IPS DF 6.9 (cell line): ENCODE measurements at regions not wholly inside any gene's neighbourhood (a gene's known extent, or its start where the extent isn't known, plus 50 kb on each side); places are given as distances from the start of the nearest gene placed in this dataset.

Experiments
- DNase-seq: peaks from one replicate; pipeline ENCODE4 v3.0.0-alpha.2; 2013; ENCODE audit warnings: low read depth, low spot score
- H3K27ac ChIP-seq: one replicate; pipeline ENCODE4 v1.5.1; 2013; ENCODE audit warnings: low read length, control low read depth
- H3K27me3 ChIP-seq: 2 replicates; pipeline ENCODE4 v1.6.1; 2013; ENCODE audit warnings: mild to moderate bottlenecking, low read length; ENCODE audit not compliant: control insufficient read depth, insufficient read depth
- H3K36me3 ChIP-seq: 2 replicates; pipeline ENCODE4 v1.6.1; 2013; ENCODE audit warnings: low read length; ENCODE audit not compliant: control insufficient read depth, insufficient read depth
- H3K4me1 ChIP-seq: 2 replicates; pipeline ENCODE4 v1.6.1; 2013; ENCODE audit warnings: low read length; ENCODE audit not compliant: control insufficient read depth, insufficient read depth
- H3K4me3 ChIP-seq: 2 replicates; pipeline ENCODE4 v1.5.1; 2013; ENCODE audit warnings: mild to moderate bottlenecking, low read length
- H3K9me3 ChIP-seq: 2 replicates; pipeline ENCODE4 v1.6.1; 2013; ENCODE audit warnings: low read length, inconsistent platforms; ENCODE audit not compliant: control insufficient read depth, insufficient read depth
- WGBS: extraction: QIAGEN DNeasy Blood & Tissue Kit; methylation state at CpG from one replicate; pipeline ENCODE4 v1.1.7; 2013; ENCODE audit warnings: mixed read lengths, missing lambda C conversion rate; ENCODE audit not compliant: insufficient read length, insufficient coverage; 5-methylcytosine and 5-hydroxymethylcytosine counted together

DNA sequence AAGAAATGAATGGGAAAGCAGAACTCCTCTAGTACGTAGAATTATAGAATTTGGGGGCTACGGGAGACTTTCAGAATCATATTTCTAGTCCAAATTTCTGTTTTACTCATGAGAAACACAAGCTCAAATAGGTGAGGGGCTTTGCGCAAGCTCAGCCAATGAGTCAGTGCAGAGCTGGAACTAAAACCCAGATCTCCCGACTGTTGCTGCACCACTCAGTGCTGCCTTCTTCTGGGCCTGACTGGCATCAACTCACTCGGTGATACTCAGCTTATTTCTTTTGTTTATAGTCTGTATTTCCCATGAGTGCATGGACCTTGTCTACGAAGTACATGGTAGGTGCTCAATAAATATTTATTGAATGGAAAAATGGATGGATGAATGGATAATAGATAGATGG is 280.2 kb downstream of the CDK5RAP2 start:
- no peaks in the 10 kb centered on the region for H3K4me1 ChIP-seq
- H3K27ac ChIP-seq: no peak overlapping the region
- H3K4me3 ChIP-seq: no peak overlapping the region
- no CpG with 5 or more reads among the region's 6 CpGs for WGBS
- DNase-seq: no peak
- no peaks in the 10 kb centered on the region for H3K36me3 ChIP-seq
- no peaks in the 10 kb centered on the region for H3K9me3 ChIP-seq
- H3K27me3 ChIP-seq: no peaks in the 10 kb centered on the region

DNA sequence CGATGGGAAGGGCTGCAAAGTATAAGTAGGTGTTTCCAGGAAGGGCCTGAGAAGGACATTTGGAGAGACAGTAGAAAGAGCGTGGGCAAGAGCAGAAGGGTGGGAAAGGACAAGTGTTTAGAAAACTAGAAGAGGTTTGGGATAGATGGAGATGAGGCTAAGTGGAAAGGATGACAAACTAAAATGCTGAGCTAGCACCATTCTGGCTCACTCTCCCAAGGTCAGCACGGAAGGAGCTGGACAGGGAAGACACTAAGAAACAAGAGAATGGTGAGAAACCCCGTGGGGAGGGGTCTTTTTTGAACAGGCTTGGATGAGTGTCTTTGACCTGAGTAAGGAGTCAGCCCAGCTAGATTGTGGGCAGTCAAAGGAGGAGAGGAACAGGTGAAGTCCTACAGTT is 286.0 kb downstream of the CDK5RAP2 start:
- WGBS: no CpG with 5 or more reads among the region's 4 CpGs
- DNase-seq: no peak
- Histone ChIP-seq H3K4me3 (no peak overlapping the region), H3K9me3 (no peaks in the 10 kb centered on the region), H3K27me3 (no peaks in the 10 kb centered on the region), H3K4me1 (no peaks in the 10 kb centered on the region), H3K36me3 (no peaks in the 10 kb centered on the region), H3K27ac (no peak overlapping the region)

DNA sequence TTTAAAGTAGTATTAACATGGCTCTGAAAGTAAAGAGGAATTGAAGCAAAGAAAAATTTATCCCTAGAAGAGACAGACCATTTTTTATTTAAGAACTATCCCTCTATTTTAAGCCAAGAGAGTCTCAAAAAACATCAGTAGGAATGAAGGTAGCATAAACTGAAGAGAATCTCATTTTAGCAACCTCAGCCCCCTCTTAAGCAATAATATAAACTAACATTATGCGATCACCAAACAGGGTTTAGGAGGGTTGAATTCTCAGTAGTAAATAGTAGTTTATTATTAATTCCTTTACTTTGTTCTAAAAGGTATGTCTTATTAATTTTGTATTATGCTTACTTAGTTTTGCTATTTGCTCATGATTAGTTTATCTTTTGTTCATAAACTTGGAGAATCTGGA is 287.4 kb downstream of the CDK5RAP2 start:
- no peaks in the 10 kb centered on the region for H3K36me3 ChIP-seq
- WGBS: no CpG with 5 or more reads among the region's 1 CpG
- no peak for DNase-seq

DNA sequence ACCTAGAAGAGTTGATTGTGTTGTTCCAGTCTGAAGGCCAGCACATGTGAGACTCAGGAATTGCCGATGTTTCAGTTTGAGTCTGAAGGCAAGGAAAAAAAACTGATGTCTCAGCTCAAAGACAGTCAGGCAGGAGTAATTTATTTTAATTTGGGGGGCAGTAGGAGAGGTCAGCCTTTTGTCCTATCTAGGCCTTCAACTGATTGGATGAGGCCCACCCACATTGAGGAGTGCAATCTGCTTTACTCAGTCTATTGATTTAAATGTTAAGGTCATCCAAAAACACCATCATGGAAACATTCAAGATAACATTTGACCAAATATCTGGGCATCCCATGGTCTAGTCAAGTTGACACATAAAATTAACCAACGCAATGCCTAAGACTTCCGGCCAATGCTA is 288.9 kb downstream of the CDK5RAP2 start:
- Histone ChIP-seq H3K4me3 (no peak overlapping the region), H3K27me3 (no peaks in the 10 kb centered on the region), H3K27ac (no peak overlapping the region), H3K36me3 (no peaks in the 10 kb centered on the region), H3K9me3 (no peaks in the 10 kb centered on the region), H3K4me1 (no peaks in the 10 kb centered on the region)
- WGBS: no CpG with 5 or more reads among the region's 3 CpGs
- no peak for DNase-seq

More for the DNA sequence above, 287.4 kb downstream of the CDK5RAP2 start:
- Histone ChIP-seq H3K4me1 (no peaks in the 10 kb centered on the region), H3K27me3 (no peaks in the 10 kb centered on the region), H3K4me3 (no peak overlapping the region), H3K9me3 (no peaks in the 10 kb centered on the region), H3K27ac (no peak overlapping the region)

DNA sequence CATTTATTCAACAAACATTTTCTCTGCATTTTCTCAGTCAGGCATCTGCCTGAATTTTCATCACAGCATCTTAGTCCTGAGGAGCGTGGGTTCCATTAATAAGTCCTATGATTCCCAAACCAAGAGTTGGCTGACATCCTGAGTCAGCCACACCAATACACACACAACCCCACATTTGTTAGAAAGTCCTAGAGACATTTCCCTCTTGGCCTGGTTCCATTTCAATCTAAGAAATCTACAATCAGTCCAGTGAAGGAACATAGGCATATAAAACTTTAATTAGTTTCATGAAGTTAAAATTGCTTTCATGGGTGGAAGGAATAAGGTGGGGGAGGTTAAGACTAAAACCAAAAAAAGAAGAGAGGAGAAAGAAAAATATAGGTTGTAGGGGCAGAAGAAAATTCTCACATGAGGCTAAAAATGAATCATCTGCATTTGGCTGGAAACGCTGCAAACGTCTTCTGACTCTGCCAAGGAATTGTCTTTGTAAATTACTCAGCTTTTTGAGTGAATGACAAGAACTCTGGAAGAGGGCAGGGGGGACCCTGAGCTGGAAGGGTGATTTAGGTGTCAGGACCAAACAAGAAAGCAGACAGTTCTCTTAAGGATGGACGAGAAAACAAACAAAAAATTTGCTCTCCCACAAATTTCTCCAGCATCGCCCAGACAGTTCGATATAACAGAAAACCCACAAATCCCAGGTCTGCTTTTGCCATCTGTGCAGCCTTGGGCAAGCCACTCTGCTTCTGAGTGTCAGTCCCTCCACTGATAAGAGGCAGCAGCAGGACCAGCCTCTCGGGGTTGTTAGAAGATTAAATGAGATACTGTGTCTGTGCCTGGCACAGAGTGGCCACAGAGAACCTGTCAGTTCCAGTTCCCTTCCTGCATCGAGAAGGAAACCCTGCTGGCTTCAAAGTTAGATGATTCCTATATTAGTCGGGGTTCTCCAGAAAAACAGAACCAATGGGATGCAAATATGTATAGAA is 289.7 kb downstream of the CDK5RAP2 start:
- H3K4me1 ChIP-seq: no peaks in the 10 kb centered on the region
- no peaks in the 10 kb centered on the region for H3K9me3 ChIP-seq
- H3K4me3 ChIP-seq: no peak overlapping the region
- no peak overlapping the region for H3K27ac ChIP-seq
- no peak for DNase-seq
- no peaks in the 10 kb centered on the region for H3K36me3 ChIP-seq
- WGBS: no CpG with 5 or more reads among the region's 9 CpGs
- no peaks in the 10 kb centered on the region for H3K27me3 ChIP-seq

DNA sequence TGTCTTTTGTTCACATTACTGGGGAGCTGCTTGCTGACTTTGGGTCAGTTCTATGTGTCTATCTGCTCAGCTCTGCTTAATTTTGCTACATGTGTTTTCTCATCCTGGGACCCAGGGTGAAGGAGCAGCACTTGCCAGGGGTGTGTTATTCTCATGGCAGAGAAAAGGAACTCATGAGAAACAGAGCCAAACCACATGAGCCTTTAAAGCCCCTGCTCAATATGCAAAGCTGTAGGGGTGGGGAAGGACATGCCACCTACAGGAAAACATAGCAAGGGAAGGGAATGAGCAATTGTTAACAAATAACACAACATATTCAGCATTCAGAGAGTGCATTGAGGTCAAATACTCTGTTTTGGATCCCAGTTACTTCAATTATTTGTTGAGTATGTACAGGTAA is 290.9 kb downstream of the CDK5RAP2 start:
- Histone ChIP-seq H3K27me3 (no peaks in the 10 kb centered on the region), H3K36me3 (no peaks in the 10 kb centered on the region), H3K9me3 (no peaks in the 10 kb centered on the region), H3K4me1 (no peaks in the 10 kb centered on the region), H3K4me3 (no peak overlapping the region), H3K27ac (no peak overlapping the region)
- DNase-seq: no peak

DNA sequence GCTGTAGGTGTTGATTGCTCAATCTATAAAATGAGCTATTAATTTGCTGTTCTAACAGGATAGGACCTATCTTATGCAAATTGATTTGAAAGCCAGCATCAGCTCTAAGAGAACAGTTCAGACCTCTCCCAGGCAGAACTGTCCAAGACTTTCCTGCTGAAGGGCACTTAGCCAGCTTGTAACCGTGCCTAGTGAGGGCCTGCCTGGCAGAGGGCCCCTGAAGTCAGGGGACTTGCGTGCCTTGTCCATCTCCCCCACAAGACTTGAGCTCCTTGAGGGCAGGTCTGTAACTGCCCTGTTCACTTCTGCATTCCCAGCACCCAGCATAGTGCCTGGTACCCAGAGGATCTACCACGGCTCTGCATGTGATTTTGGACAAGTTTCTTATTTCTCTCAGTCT is 293.4 kb downstream of the CDK5RAP2 start:
- H3K36me3 ChIP-seq: no peaks in the 10 kb centered on the region
- no peak overlapping the region for H3K27ac ChIP-seq
- no peaks in the 10 kb centered on the region for H3K4me1 ChIP-seq
- no peaks in the 10 kb centered on the region for H3K9me3 ChIP-seq
- no CpG with 5 or more reads among the region's 3 CpGs for WGBS
- DNase-seq: no peak
- H3K27me3 ChIP-seq: no peaks in the 10 kb centered on the region
- H3K4me3 ChIP-seq: no peak overlapping the region

DNA sequence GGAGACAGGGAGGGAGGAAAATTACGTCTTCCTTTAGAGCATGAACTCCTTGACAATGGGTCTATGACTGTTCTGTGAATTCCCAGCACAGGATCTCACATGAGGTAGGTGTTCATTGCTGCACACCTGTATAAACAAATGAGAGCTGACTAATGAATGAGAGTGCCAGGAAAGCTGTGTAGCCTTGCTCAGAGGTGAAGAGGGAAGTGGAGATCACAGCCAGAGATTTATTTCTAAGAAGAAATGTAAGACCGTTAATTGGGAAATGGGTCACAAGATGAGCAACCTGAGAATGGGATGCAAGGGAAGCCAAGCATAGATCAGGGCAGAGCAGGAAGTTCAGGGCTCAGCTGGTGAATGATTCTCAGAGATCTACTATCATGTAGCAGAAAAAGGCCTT is 295.1 kb downstream of the CDK5RAP2 start:
- DNase-seq: no peak
- no CpG with 5 or more reads among the region's 2 CpGs for WGBS
- Histone ChIP-seq H3K4me1 (no peaks in the 10 kb centered on the region), H3K27me3 (no peaks in the 10 kb centered on the region), H3K36me3 (no peaks in the 10 kb centered on the region), H3K9me3 (no peaks in the 10 kb centered on the region), H3K4me3 (no peak overlapping the region), H3K27ac (no peak overlapping the region)

DNA sequence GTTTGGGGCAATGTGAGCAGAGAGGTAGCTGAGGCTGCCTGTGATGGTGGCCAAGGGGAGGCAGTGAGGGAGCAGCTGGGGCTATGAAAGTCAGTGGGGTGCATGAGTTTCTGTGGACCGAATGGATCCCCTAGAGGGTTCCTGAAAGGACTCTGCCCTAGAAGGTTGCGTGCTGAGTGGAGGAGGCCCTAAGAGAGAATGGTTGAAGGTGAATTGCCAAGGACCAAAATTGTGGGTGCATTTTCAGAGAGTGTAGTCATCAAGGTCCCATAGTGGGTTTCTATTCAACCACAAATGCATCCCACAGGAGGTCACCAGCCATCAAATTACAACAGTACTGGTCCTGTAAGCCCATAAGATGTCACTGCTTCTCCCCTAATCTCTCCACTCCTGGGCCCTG is 298.3 kb downstream of the CDK5RAP2 start:
- no peaks in the 10 kb centered on the region for H3K36me3 ChIP-seq
- no peak for DNase-seq
- H3K27me3 ChIP-seq: no peaks in the 10 kb centered on the region
- H3K4me1 ChIP-seq: no peaks in the 10 kb centered on the region
- no CpG with 5 or more reads among the region's 2 CpGs for WGBS
- no peak overlapping the region for H3K4me3 ChIP-seq
- H3K27ac ChIP-seq: no peak overlapping the region
- no peaks in the 10 kb centered on the region for H3K9me3 ChIP-seq

DNA sequence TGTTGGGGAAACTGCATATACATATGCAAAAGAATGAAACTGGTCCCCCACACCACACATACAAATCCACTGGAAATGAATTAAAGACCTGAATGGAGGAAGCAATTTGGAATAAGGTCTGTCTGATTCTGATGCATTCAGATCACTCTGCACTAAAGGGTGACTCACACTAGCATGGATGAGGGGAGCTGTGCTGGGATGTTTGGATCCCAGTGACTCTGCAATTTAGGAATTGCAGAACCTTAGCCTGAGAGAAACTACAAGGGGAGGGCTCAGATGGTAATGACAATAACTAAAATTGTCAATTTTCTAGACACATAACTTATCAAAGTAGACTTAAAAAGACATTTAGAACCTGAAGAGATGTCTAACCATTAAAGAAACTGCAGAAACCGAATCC is 312.0 kb downstream of the CDK5RAP2 start:
- no peak for DNase-seq
- Histone ChIP-seq H3K27me3 (no peaks in the 10 kb centered on the region), H3K27ac (no peak overlapping the region), H3K9me3 (no peaks in the 10 kb centered on the region), H3K4me1 (0 out of 2 replicates have a peak, but pooled peaks cover 2% of the 10 kb centered on the region), H3K4me3 (no peak overlapping the region), H3K36me3 (no peaks in the 10 kb centered on the region)
- no CpG with 5 or more reads among the region's 1 CpG for WGBS

DNA sequence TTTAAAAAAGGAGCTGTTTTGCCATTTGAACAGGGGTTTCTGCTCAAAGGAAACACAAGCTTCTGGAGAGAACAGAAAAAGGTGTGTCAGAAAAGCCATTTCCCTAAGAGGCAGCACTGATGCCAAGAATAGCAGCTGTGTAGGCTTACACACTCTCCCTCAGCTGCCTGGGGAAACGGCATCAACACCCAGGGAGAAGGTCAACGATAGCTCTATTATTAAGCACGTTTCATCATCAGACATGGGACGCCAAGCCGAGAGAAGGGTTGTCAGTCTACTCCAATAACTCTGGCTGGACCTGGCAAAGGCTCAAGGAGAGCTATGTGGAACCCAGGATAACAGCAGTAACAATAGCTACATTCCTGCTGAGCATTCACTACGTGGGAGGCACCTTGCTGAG is 314.2 kb downstream of the CDK5RAP2 start:
- no peak for DNase-seq
- Histone ChIP-seq H3K4me1 (0 out of 2 replicates have a peak, but pooled peaks cover 2% of the 10 kb centered on the region), H3K36me3 (no peaks in the 10 kb centered on the region), H3K27me3 (no peaks in the 10 kb centered on the region), H3K9me3 (no peaks in the 10 kb centered on the region), H3K4me3 (no peak overlapping the region), H3K27ac (no peak overlapping the region)
- no CpG with 5 or more reads among the region's 6 CpGs for WGBS
